ENCODE measurements at regions not wholly inside any gene's neighbourhood (a gene's known extent, or its start where the extent isn't known, plus 50 kb on each side); places are given as distances from the start of the nearest gene placed in this dataset.

- Histone ChIP-seq H3K4me2 (no peak overlapping the region), H3K36me3 (no peaks in the 10 kb centered on the region), H3K9ac (no peak overlapping the region), H3K27me3 (no peaks in the 10 kb centered on the region), H3K9me3 (ENCODE audit: low read depth) (no peaks in the 10 kb centered on the region), H3K4me1 (peaks cover 6% of the 10 kb centered on the region), H3K27ac (no peak overlapping the region), H2AFZ (replicated peaks) (no peak overlapping the region), H4K20me1 (ENCODE audit: low read depth) (no peaks in the 10 kb centered on the region), H3F3A (ENCODE audit: low read depth) (no peaks in the 10 kb centered on the region), H3K4me3 (no peak overlapping the region), H3K79me2 (ENCODE audit: low read depth) (no peaks in the 10 kb centered on the region)
- Mint-ChIP-seq H3K4me3 (no peak overlapping the region), H3K27me3 (ENCODE audit: insufficient read depth, low read depth) (no peaks in the 10 kb centered on the region), H3K9me3 (peaks cover 2% of the 10 kb centered on the region), H3K36me3 (no peaks in the 10 kb centered on the region), H3K4me1 (peaks cover 6% of the 10 kb centered on the region), H3K27ac (no peak overlapping the region)
- no peak for DNase-seq (ENCODE audit: low spot score)
- TF ChIP-seq EZH2 (IDR thresholded peaks at IDR 0.05) (no peak), CTCF (IDR thresholded peaks at IDR 0.05) (no peak), EZH2phosphoT487 (IDR thresholded peaks at IDR 0.05) (no peak)
Observed at GRCh38 chr2:34372967-34373366, 773.9 kb upstream of the FAM98A start.

GRCh38 chr2:34371711-34372110, 772.6 kb upstream of the FAM98A start:
- Mint-ChIP-seq H3K4me1 (peaks cover 13% of the 10 kb centered on the region), H3K36me3 (no peaks in the 10 kb centered on the region), H3K27me3 (ENCODE audit: insufficient read depth, low read depth) (no peaks in the 10 kb centered on the region)

GRCh38 chr2:34368304-34368703, 769.2 kb upstream of the FAM98A start:
- peaks cover 36% of the 10 kb centered on the region for H3F3A ChIP-seq (ENCODE audit: low read depth)
- peaks cover 2% of the 10 kb centered on the region for H3K9me3 Mint-ChIP-seq
- TF ChIP-seq EZH2phosphoT487 (IDR thresholded peaks at IDR 0.05), result no peak
- no peak for TF ChIP-seq EZH2 (IDR thresholded peaks at IDR 0.05)
- TF ChIP-seq CTCF (IDR thresholded peaks at IDR 0.05), result no peak
- no peak overlapping the region for H3K4me3 Mint-ChIP-seq
- no peaks in the 10 kb centered on the region for H3K27me3 ChIP-seq
- H3K27ac Mint-ChIP-seq, result no peak overlapping the region
- no peak overlapping the region for H3K27ac ChIP-seq
- no peak overlapping the region for H3K4me3 ChIP-seq
- no peaks in the 10 kb centered on the region for H4K20me1 ChIP-seq (ENCODE audit: low read depth)
- peaks cover 2% of the 10 kb centered on the region for H3K27me3 Mint-ChIP-seq (ENCODE audit: insufficient read depth, low read depth)
- no peaks in the 10 kb centered on the region for H3K79me2 ChIP-seq (ENCODE audit: low read depth)
- no peaks in the 10 kb centered on the region for H3K36me3 Mint-ChIP-seq
- no peak overlapping the region for H2AFZ ChIP-seq (replicated peaks)
- no peaks in the 10 kb centered on the region for H3K36me3 ChIP-seq
- H3K4me1 ChIP-seq, result peaks cover 47% of the 10 kb centered on the region
- H3K9me3 ChIP-seq (ENCODE audit: low read depth), result no peaks in the 10 kb centered on the region
- peaks cover 46% of the 10 kb centered on the region for H3K4me1 Mint-ChIP-seq
- no peak overlapping the region for H3K9ac ChIP-seq
- H3K4me2 ChIP-seq, result no peak overlapping the region
- DNase-seq (ENCODE audit: low spot score), result peak; percentile 13

More at GRCh38 chr2:34371711-34372110, 772.6 kb upstream of the FAM98A start:
- H2AFZ ChIP-seq (replicated peaks), result no peak overlapping the region
- H3K9ac ChIP-seq, result no peak overlapping the region
- TF ChIP-seq EZH2phosphoT487 (IDR thresholded peaks at IDR 0.05) (no peak), EZH2 (IDR thresholded peaks at IDR 0.05) (no peak), CTCF (IDR thresholded peaks at IDR 0.05) (no peak)
- Mint-ChIP-seq H3K4me3 (no peak overlapping the region), H3K27ac (peak overlapping the region; percentile 37), H3K9me3 (peaks cover 2% of the 10 kb centered on the region)
- no peak for DNase-seq (ENCODE audit: low spot score)
- peaks cover 3% of the 10 kb centered on the region for H3F3A ChIP-seq (ENCODE audit: low read depth)
- H3K27ac ChIP-seq, result no peak overlapping the region
- peaks cover 15% of the 10 kb centered on the region for H3K4me1 ChIP-seq
- H3K4me3 ChIP-seq, result no peak overlapping the region
- H3K79me2 ChIP-seq (ENCODE audit: low read depth), result no peaks in the 10 kb centered on the region
- H3K36me3 ChIP-seq, result no peaks in the 10 kb centered on the region
- H4K20me1 ChIP-seq (ENCODE audit: low read depth), result no peaks in the 10 kb centered on the region
- H3K4me2 ChIP-seq, result no peak overlapping the region
- H3K27me3 ChIP-seq, result no peaks in the 10 kb centered on the region
- no peaks in the 10 kb centered on the region for H3K9me3 ChIP-seq (ENCODE audit: low read depth)

Data from neural progenitor cell (in vitro differentiated cells).